ENCODE measurements at regions not wholly inside any gene's neighbourhood (a gene's known extent, or its start where the extent isn't known, plus 50 kb on each side); places are given as distances from the start of the nearest gene placed in this dataset.

GRCh38 chr18:56191334-56191733 is 447.1 kb downstream of the TXNL1 start:
- Histone ChIP-seq H3K9me3 (ENCODE audit: severe bottlenecking) (no peaks in the 10 kb centered on the region), H3K27ac (no peak overlapping the region), H3K36me3 (no peaks in the 10 kb centered on the region), H3K4me3 (ENCODE audit: low read depth, low read length) (no peak overlapping the region), H3K27me3 (ENCODE audit: insufficient read depth, low read depth, severe bottlenecking) (no peaks in the 10 kb centered on the region)
- TF ChIP-seq CTCF (IDR thresholded peaks at IDR 0.05; ENCODE audit: low read depth, low read length) = no peak
- no peak for DNase-seq

- Histone ChIP-seq H3K36me3 (no peaks in the 10 kb centered on the region), H3K9me3 (ENCODE audit: severe bottlenecking) (no peaks in the 10 kb centered on the region), H3K4me3 (ENCODE audit: low read depth, low read length) (no peak overlapping the region), H3K27ac (peak overlapping the region; percentile 72), H3K27me3 (ENCODE audit: insufficient read depth, low read depth, severe bottlenecking) (no peaks in the 10 kb centered on the region)
- DNase-seq = peak; percentile 21
- no peak for TF ChIP-seq CTCF (IDR thresholded peaks at IDR 0.05; ENCODE audit: low read depth, low read length)
Observed at GRCh38 chr18:56189615-56190014, 448.8 kb downstream of the TXNL1 start.

GRCh38 chr18:56188529-56189275 is 449.7 kb downstream of the TXNL1 start:
- Histone ChIP-seq H3K27ac (peak overlapping the region; percentile 72), H3K9me3 (ENCODE audit: severe bottlenecking) (no peaks in the 10 kb centered on the region), H3K36me3 (no peaks in the 10 kb centered on the region), H3K4me3 (ENCODE audit: low read depth, low read length) (no peak overlapping the region), H3K27me3 (ENCODE audit: insufficient read depth, low read depth, severe bottlenecking) (no peaks in the 10 kb centered on the region)
- DNase-seq = peak; percentile 49
- TF ChIP-seq CTCF (IDR thresholded peaks at IDR 0.05; ENCODE audit: low read depth, low read length) = no peak

GRCh38 chr18:56186319-56186718 is 452.1 kb downstream of the TXNL1 start:
- peaks cover 4% of the 10 kb centered on the region for H3K9me3 ChIP-seq (ENCODE audit: severe bottlenecking)

GRCh38 chr18:56185126-56185525 is 453.3 kb downstream of the TXNL1 start:
- Histone ChIP-seq H3K36me3 (no peaks in the 10 kb centered on the region), H3K9me3 (ENCODE audit: severe bottlenecking) (peaks cover 4% of the 10 kb centered on the region), H3K27ac (no peak overlapping the region), H3K4me3 (ENCODE audit: low read depth, low read length) (no peak overlapping the region), H3K27me3 (ENCODE audit: insufficient read depth, low read depth, severe bottlenecking) (no peaks in the 10 kb centered on the region)
- no peak for TF ChIP-seq CTCF (IDR thresholded peaks at IDR 0.05; ENCODE audit: low read depth, low read length)
- DNase-seq = no peak

More at GRCh38 chr18:56186319-56186718, 452.1 kb downstream of the TXNL1 start:
- Histone ChIP-seq H3K27me3 (ENCODE audit: insufficient read depth, low read depth, severe bottlenecking) (no peaks in the 10 kb centered on the region), H3K27ac (no peak overlapping the region), H3K36me3 (no peaks in the 10 kb centered on the region), H3K4me3 (ENCODE audit: low read depth, low read length) (no peak overlapping the region)
- no peak for DNase-seq
- no peak for TF ChIP-seq CTCF (IDR thresholded peaks at IDR 0.05; ENCODE audit: low read depth, low read length)

- H3K27ac ChIP-seq = no peak overlapping the region
- H3K4me3 ChIP-seq (ENCODE audit: low read depth, low read length) = no peak overlapping the region
- no peak for DNase-seq
- H3K9me3 ChIP-seq (ENCODE audit: severe bottlenecking) = no peaks in the 10 kb centered on the region
- no peak for TF ChIP-seq CTCF (IDR thresholded peaks at IDR 0.05; ENCODE audit: low read depth, low read length)
- peaks cover 2% of the 10 kb centered on the region for H3K27me3 ChIP-seq (ENCODE audit: insufficient read depth, low read depth, severe bottlenecking)
- no peaks in the 10 kb centered on the region for H3K36me3 ChIP-seq
Observed at GRCh38 chr18:56176751-56177150, 461.6 kb downstream of the TXNL1 start.
